Heart left ventricle (tissue), 13 donors: ENCODE measurements at regions not wholly inside any gene's neighbourhood (a gene's known extent, or its start where the extent isn't known, plus 50 kb on each side); places are given as distances from the start of the nearest gene placed in this dataset.

Experiments
- POLR2A ChIP-seq, 2 donors: fragments of 450-650 bp; IDR thresholded peaks; one replicate each; pipeline ENCODE4 v1.6.1; 2017; ENCODE audit warnings: antibody characterized with exemption in 2 of 2, mild to moderate bottlenecking in 2 of 2, moderate library complexity in 2 of 2
- TF ChIP-seq, protein P1 (sequence below), 12 donors: fragments of 200-600 bp; sonication (generic) in 4 of 12; IDR thresholded peaks; one replicate each; pipeline versions ENCODE4 v1.5.0 to v1.8.0; 2018 to 2022; ENCODE audit warnings: antibody characterized with exemption in 12 of 12, mild to moderate bottlenecking in 5 of 12
- donor health status: ischemic (EF 13 %, LVEDD 7.1; RV severe dilation, severe dysfunction).
- donor health status: DM: no; HTN: yes; CAD: no.
- donor health status: DM: no; HTN: no; CAD: no.
- donor health status: ischemic (EF 25% LVEDD 6.9; RV normal size, moderate dysfunction).
- donor health status: ischemic (EF 25% LVEDD 5.7; RV mildly dilated, moderate dysfunction).
- donor health status: ischemic (EF 35%, LVEDD 5.7; RV mildly dilated, moderate dysfunction).
- donor health status: nonischemic (EF 11% LVEDD 7.7; RV severe dilation, severe dysfunction).
- donor health status: DM: yes; HTN: yes; CAD: no.
- donor health status: PGD.
- donor health status: ischemic (EF 29% LVEDD 5.4; RV normal size, mild dysfunction).
- donor health status: nonischemic (EF 23%, LVEDD 6.1; RV moderate dilation, normal function).

DNA sequence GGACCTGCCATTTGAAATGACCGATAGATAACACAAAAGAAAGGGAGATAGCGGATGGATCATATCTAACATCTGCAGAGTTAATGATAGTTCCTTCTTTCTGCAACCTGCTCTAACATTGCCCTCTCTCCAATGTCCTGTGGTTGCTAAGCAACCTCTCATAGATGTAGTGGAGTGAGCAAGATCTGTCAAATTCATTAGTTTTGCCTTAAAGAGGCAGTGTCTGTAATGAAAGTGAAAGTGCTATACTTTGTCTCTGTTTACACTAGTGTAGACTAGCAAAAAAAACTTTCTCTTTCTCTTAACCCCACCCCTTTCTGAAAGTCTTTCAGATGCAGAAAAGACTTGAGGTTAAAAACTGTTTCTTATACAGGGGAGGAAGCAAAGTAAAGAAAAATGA lies 1196.9 kb downstream of the SORCS3 start:
- TF ChIP-seq, protein P1, sequence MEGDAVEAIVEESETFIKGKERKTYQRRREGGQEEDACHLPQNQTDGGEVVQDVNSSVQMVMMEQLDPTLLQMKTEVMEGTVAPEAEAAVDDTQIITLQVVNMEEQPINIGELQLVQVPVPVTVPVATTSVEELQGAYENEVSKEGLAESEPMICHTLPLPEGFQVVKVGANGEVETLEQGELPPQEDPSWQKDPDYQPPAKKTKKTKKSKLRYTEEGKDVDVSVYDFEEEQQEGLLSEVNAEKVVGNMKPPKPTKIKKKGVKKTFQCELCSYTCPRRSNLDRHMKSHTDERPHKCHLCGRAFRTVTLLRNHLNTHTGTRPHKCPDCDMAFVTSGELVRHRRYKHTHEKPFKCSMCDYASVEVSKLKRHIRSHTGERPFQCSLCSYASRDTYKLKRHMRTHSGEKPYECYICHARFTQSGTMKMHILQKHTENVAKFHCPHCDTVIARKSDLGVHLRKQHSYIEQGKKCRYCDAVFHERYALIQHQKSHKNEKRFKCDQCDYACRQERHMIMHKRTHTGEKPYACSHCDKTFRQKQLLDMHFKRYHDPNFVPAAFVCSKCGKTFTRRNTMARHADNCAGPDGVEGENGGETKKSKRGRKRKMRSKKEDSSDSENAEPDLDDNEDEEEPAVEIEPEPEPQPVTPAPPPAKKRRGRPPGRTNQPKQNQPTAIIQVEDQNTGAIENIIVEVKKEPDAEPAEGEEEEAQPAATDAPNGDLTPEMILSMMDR (IDR thresholded peaks at IDR 0.05), result no peak
- no peak for TF ChIP-seq POLR2A (IDR thresholded peaks at IDR 0.05)
